Liver (tissue), 8 donors: ENCODE measurements at regions not wholly inside any gene's neighbourhood (a gene's known extent, or its start where the extent isn't known, plus 50 kb on each side); places are given as distances from the start of the nearest gene placed in this dataset.
"Not testable (repeated sequence)": the region's sequence is repeated elsewhere in the genome, so short reads cannot be mapped to it uniquely, and the experiment has no call there.

ENCODE experiments used
- DNase-seq: peaks from one replicate; pipeline ENCODE4 v3.0.0-alpha.2; 2017; ENCODE audit warnings: low spot score
- H3K27ac ChIP-seq, 2 donors: one replicate each; pipeline ENCODE4 v1.7.0; 2013; ENCODE audit warnings: inconsistent platforms in 2 of 2, low read length in 2 of 2, control low read depth in 1 of 2, low read depth in 1 of 2, mild to moderate bottlenecking in 1 of 2
- H3K27me3 ChIP-seq, 4 donors: one replicate each; pipeline versions ENCODE4 v1.6.1 to v1.7.0; 2013; ENCODE audit warnings: low read length in 3 of 4, inconsistent platforms in 1 of 4, mild to moderate bottlenecking in 1 of 4, moderate library complexity in 1 of 4; ENCODE audit not compliant: control insufficient read depth in 4 of 4, insufficient read depth in 4 of 4
- H3K36me3 ChIP-seq, 4 donors: one replicate each; pipeline versions ENCODE4 v1.6.1 to v1.7.0; 2013; ENCODE audit warnings: low read length in 3 of 4, mild to moderate bottlenecking in 3 of 4, low read depth in 1 of 4, moderate library complexity in 1 of 4; ENCODE audit not compliant: control insufficient read depth in 4 of 4, insufficient read depth in 3 of 4
- H3K4me1 ChIP-seq, 4 donors: one replicate each; pipeline versions ENCODE4 v1.6.1 to v1.7.0; 2013; ENCODE audit warnings: low read length in 3 of 4, mild to moderate bottlenecking in 3 of 4, moderate library complexity in 1 of 4; ENCODE audit not compliant: control insufficient read depth in 4 of 4, insufficient read depth in 4 of 4
- H3K4me3 ChIP-seq, 3 donors: one replicate each; pipeline versions ENCODE4 v1.6.1 to v1.7.0; 2013; ENCODE audit warnings: low read length in 3 of 3, control low read depth in 1 of 3, low read depth in 1 of 3, mild to moderate bottlenecking in 1 of 3
- H3K9ac ChIP-seq, 2 donors: one replicate each; pipeline ENCODE4 v1.7.0; 2013; ENCODE audit warnings: low read length in 2 of 2, mild to moderate bottlenecking in 2 of 2, moderate library complexity in 2 of 2, control low read depth in 1 of 2, low read depth in 1 of 2
- H3K9me3 ChIP-seq, 4 donors: one replicate each; pipeline versions ENCODE4 v1.6.1 to v1.7.0; 2013; ENCODE audit warnings: low read length in 3 of 4; ENCODE audit not compliant: control insufficient read depth in 4 of 4
- FOXA1 ChIP-seq: IDR thresholded peaks from 2 replicates; pipeline ENCODE4 v1.6.1; 2016; ENCODE audit warnings: antibody characterized with exemption
- FOXA2 ChIP-seq: IDR thresholded peaks from 2 replicates; pipeline ENCODE4 v1.6.1; 2016; ENCODE audit warnings: antibody characterized with exemption
- HNF4A ChIP-seq, 2 donors: conservative IDR thresholded peaks; 2 replicates each; pipeline ENCODE4 v1.6.1; 2016; ENCODE audit warnings: antibody characterized with exemption in 2 of 2, mild to moderate bottlenecking in 2 of 2
- RAD21 ChIP-seq, 2 donors: IDR thresholded peaks; 2 replicates each; pipeline ENCODE4 v1.6.1; 2016; ENCODE audit warnings: antibody characterized with exemption in 2 of 2, mild to moderate bottlenecking in 2 of 2
- SP1 ChIP-seq: IDR thresholded peaks from 2 replicates; pipeline ENCODE4 v1.6.1; 2018; ENCODE audit warnings: antibody characterized with exemption, mild to moderate bottlenecking
- WGBS: extraction: QIAGEN DNeasy Blood & Tissue Kit; methylation state at CpG from one replicate; pipeline ENCODE4 v1.1.7; 2013; 5-methylcytosine and 5-hydroxymethylcytosine counted together
- TF ChIP-seq, protein P1 (sequence below): fragments of 150-350 bp; IDR thresholded peaks from 2 replicates; pipeline ENCODE4 v1.5.1; 2017; ENCODE audit warnings: improper control_type of control experiment, low read depth, low read length; ENCODE audit not compliant: missing input control
- donor health status: healthy.
- donor health status: healthy.
- donor health status: healthy.
- donor health status: healthy.
- donor health status: healthy.

DNA sequence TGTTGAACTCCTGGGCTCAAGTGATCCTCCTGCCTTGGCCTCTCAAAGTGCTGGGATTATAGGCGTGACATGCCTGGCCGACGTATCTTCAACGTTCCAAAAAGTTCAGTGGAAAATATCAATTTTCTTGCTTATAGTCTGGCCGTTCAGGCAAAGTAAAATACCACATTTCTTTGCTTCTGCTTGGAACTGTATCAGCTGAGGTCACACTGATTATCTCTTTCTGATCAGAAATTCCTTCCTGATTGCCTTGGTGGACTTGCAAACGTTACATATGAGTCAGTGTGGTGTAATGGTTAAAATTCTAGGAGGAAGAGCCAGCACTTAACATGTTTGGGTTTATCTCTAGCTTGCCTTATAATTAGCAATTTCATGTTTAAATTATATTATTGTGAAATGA, 189.5 kb upstream of the VKORC1L1 start:
- not testable (repeated sequence) for DNase-seq, H3K4me3 ChIP-seq, H3K36me3 ChIP-seq, H3K9ac ChIP-seq, H3K9me3 ChIP-seq, H3K27ac ChIP-seq, H3K27me3 ChIP-seq, H3K4me1 ChIP-seq
- WGBS: 81% methylated on average over 6 of the region's 6 CpGs

DNA sequence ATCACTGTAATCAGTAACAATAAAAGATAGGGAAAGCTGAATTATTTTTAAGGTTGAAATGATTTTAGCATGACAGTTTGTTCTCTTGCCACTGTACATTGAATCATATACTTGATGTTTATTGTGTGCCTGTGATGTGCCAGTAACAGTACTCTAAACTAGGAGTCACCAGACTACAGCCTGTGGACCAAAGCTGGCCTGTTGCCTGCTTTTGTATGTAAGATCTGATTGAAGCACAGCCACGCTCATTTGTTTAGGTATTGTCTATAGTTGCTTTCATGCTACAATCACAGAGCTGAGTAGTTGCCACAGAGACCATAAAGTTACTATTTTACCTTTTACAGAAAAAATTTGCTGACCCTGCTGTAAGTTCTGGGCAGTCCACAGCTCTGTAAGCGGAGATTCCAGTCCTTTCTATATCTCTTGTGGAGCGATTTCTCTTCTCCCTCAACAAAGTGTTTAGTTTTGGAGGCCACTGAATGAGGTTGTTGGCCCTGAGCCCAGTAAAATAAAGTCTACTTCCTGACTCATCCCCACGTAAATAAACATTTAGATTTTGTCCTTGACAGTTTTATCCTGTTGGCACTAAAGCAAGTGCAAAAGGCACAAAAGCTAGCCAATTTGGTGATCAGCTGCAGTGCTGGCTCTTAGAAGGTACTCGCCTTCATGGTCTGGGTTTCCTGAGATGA, 173.7 kb upstream of the VKORC1L1 start:
- H3K9me3 ChIP-seq, H3K27me3 ChIP-seq, H3K36me3 ChIP-seq, H3K9ac ChIP-seq, DNase-seq, H3K4me1 ChIP-seq, H3K4me3 ChIP-seq: not testable (repeated sequence)
- WGBS: 67% methylated on average over 1 of the region's 5 CpGs
- peak overlapping the region; percentile 60 to 70 for H3K27ac ChIP-seq

DNA sequence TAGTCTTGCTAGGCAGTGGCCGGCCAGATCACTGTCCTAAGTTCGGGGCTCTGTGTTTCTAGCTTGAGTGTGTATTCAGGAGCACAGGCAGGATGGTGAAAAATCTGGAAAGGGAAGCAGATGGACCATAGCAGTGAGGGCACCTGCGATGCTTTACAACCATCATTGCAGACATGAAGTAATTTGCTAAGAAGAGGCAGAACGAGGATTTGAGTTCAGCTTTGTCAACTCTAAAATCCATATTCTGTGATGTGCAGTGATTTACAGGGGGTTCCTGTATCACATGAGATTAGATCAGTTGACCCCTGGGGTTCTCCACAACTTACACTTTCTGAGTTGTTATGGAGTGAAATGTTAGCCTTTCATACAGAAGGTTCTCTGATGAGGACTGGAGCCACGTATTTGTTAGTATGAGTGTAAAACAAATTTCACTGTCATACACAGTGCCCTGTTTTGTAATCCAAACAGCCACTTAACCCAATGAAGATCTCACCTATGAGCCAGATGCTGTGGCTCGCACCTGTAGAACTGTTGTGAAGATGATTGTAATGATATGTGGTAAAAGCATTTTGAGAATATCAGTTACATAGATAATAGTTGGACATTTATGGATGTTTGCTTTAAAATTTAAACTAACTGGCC, 173.0 kb upstream of the VKORC1L1 start:
- H3K4me3 ChIP-seq, H3K9me3 ChIP-seq, DNase-seq, H3K9ac ChIP-seq, H3K4me1 ChIP-seq, H3K36me3 ChIP-seq, H3K27me3 ChIP-seq: not testable (repeated sequence)
- WGBS: 42% methylated on average over 4 of the region's 6 CpGs
- H3K27ac ChIP-seq: peak overlapping the region; percentile 60 to 70

DNA sequence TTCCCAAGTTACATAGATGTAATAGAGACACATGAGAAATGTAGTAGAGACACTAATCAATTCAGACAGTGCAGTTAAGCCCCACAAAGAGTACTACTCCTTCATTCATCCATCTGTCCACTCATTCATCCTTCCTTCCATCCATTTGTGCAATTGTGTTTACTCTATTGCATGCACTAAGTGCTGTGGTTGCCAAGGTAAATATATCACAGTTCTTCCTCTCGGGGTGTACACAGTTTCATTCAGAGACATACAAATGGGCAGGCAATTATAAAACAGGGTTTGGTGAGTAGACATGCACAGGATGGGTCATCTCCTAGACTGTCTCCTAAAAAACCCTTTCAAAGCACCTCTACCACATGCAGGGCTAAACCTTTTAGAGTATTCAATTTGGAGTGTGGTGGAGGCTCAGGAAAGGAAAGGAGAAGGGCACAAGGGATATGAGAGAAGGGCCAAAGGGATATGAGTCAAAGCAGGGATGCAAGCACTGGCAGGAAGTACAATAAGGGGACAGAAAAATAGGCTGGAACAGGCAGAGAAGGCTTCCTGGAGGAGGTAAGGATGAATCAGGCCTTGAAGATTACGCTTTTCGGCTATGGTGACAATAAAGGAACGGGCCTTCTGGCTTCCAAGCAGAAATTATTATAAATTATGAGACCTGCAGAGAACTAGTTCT, 153.6 kb upstream of the VKORC1L1 start:
- TF ChIP-seq FOXA1: peak; percentile 78
- TF ChIP-seq SP1: peak; percentile 7
- TF ChIP-seq HNF4A (conservative IDR thresholded peaks at IDR 0.05): peak in 1 of 2 donors; percentile 20
- TF ChIP-seq RAD21 (IDR thresholded peaks at IDR 0.05): peak in 1 of 2 donors; percentile 8
- peak; percentile 85 for TF ChIP-seq FOXA2
- not testable (repeated sequence) for H3K27ac ChIP-seq, DNase-seq, H3K36me3 ChIP-seq, H3K4me3 ChIP-seq, H3K27me3 ChIP-seq, H3K9me3 ChIP-seq, H3K4me1 ChIP-seq, H3K9ac ChIP-seq
- 56% methylated on average over 4 of the region's 4 CpGs for WGBS

DNA sequence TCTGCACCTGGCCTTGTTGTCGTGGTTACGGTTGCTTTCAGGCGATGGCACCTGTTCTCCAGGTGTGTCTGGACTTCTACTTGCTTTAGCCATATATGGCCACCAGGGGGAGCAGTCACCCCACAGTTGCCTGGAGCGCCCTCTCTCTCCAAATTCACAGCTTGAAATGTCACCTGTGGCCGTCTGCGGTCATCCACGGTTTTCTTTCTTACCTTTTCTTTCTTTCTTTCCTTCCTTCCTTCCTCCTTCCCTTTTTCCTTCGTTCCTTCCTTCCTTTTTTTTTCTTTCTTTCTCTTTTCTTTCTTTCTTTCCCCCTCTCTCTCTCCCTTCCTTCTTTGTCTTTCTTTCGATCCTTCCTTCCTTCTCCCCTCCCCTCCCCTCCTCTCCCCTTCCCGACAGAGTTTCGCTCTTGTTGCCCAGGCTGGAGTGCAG, 150.5 kb upstream of the VKORC1L1 start:
- Histone ChIP-seq H3K4me3 (no peak overlapping the region), H3K9ac (no peak overlapping the region), H3K4me1 (peaks cover 0 to 2% (median 0%) of the 10 kb centered on the region in 4 donors), H3K27me3 (no peaks in the 10 kb centered on the region), H3K27ac (no peak overlapping the region), H3K9me3 (no peaks in the 10 kb centered on the region), H3K36me3 (peaks cover 0 to 6% (median 1%) of the 10 kb centered on the region in 4 donors)
- TF ChIP-seq RAD21 (IDR thresholded peaks at IDR 0.05) (peak; percentile 89), SP1 (no peak)
- TF ChIP-seq, protein P1, sequence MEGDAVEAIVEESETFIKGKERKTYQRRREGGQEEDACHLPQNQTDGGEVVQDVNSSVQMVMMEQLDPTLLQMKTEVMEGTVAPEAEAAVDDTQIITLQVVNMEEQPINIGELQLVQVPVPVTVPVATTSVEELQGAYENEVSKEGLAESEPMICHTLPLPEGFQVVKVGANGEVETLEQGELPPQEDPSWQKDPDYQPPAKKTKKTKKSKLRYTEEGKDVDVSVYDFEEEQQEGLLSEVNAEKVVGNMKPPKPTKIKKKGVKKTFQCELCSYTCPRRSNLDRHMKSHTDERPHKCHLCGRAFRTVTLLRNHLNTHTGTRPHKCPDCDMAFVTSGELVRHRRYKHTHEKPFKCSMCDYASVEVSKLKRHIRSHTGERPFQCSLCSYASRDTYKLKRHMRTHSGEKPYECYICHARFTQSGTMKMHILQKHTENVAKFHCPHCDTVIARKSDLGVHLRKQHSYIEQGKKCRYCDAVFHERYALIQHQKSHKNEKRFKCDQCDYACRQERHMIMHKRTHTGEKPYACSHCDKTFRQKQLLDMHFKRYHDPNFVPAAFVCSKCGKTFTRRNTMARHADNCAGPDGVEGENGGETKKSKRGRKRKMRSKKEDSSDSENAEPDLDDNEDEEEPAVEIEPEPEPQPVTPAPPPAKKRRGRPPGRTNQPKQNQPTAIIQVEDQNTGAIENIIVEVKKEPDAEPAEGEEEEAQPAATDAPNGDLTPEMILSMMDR: peak; percentile 75
- DNase-seq: peak; percentile 67
- WGBS: 24% methylated on average over 11 of the region's 11 CpGs

DNA sequence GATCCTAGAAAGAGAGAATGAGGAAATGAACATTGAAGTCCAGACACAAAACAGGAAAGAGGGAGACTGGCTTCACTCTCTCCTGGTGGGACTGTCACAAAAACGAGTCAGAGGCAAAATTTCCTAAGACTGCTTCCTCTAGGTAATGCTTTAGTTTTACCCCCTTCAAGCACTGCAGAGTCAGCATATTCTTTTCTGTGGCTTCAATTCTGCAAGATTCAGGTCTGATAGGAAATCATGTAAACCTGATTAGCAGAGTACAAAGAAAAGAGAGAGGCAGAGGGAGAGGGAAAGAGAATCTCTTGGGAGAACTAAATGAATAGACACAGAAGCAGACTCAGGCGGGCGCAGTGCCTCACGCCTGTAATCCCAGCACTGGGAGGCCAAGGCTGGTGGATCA, 145.7 kb upstream of the VKORC1L1 start:
- H3K9ac ChIP-seq, H3K4me1 ChIP-seq, H3K27me3 ChIP-seq, H3K36me3 ChIP-seq, H3K27ac ChIP-seq, H3K4me3 ChIP-seq, DNase-seq, H3K9me3 ChIP-seq: not testable (repeated sequence)
- 90% methylated on average over 4 of the region's 4 CpGs for WGBS
